B cell (primary cell): ENCODE measurements at regions not wholly inside any gene's neighbourhood (a gene's known extent, or its start where the extent isn't known, plus 50 kb on each side); places are given as distances from the start of the nearest gene placed in this dataset.
"Not testable (repeated sequence)": the region's sequence is repeated elsewhere in the genome, so short reads cannot be mapped to it uniquely, and the experiment has no call there.

Source experiments
- ATAC-seq: fragments of 200-7000 bp; cut with Tn5 transposase; one replicate; pipeline ENCODE4 v1.10.0; 2021; ENCODE audit warnings: low read depth, mild to moderate bottlenecking, moderate number of reproducible peaks, moderate library complexity
- CTCF ChIA-PET: fragments of 350-600 bp; sonication (Branson Sonifier 250); formaldehyde crosslinking; loops from one replicate; lab custom pipeline; 2021; ENCODE audit warnings: antibody characterized with exemption, inconsistent platforms; lab: Charles Lee
- POLR2A ChIA-PET: fragments of 350-600 bp; sonication (Branson Sonifier 250); formaldehyde crosslinking; loops from one replicate; lab custom pipeline; 2021; ENCODE audit warnings: antibody characterized with exemption; lab: Charles Lee
- DNase-seq: peaks from one replicate; pipeline ENCODE4 v3.0.0; 2013
- H2AFZ ChIP-seq: 2 replicates; pipeline ENCODE4 v1.6.1; 2012; ENCODE audit warnings: mild to moderate bottlenecking, low read depth, low read length; ENCODE audit not compliant: insufficient read depth, poor library complexity, severe bottlenecking
- H3K27ac ChIP-seq, 2 donors: 1 replicate in 1 of 2; 2 replicates in 1 of 2; pipeline ENCODE4 v1.5.1; 2012 to 2013; ENCODE audit warnings: low read length in 2 of 2, mild to moderate bottlenecking in 2 of 2, moderate library complexity in 1 of 2
- H3K27me3 ChIP-seq, 4 experiments: fragments of 200-600 bp in 1 of 4; sonication (generic) in 1 of 4; replicated peaks in 1 of 4; 1 replicate in 2 of 4; 2 replicates in 2 of 4; pipeline versions ENCODE4 v1.6.1 to v1.7.0; 2013 to 2016; ENCODE audit warnings: low read length in 3 of 4, mild to moderate bottlenecking in 2 of 4, mixed read lengths in 1 of 4, moderate library complexity in 1 of 4; ENCODE audit not compliant: insufficient read depth in 4 of 4, control insufficient read depth in 3 of 4; ENCODE audit errors: control extremely low read depth in 1 of 4
- H3K36me3 ChIP-seq, 2 experiments: replicated peaks in 1 of 2; 1 replicate in 1 of 2; 2 replicates in 1 of 2; pipeline versions ENCODE4 v1.6.1 to v1.7.1; 2013; ENCODE audit warnings: low read length in 1 of 2; ENCODE audit not compliant: insufficient read depth in 2 of 2, control insufficient read depth in 1 of 2; ENCODE audit errors: control extremely low read depth in 1 of 2, extremely low read depth in 1 of 2
- H3K4me1 ChIP-seq, 2 donors: fragments of 200-600 bp in 1 of 2; sonication (generic) in 1 of 2; 1 replicate in 1 of 2; 2 replicates in 1 of 2; pipeline versions ENCODE4 v1.5.1 to v1.6.1; 2013 to 2017; ENCODE audit warnings: low read length in 2 of 2; ENCODE audit not compliant: control insufficient read depth in 2 of 2, insufficient read depth in 2 of 2
- H3K4me2 ChIP-seq: replicated peaks from 2 replicates; pipeline ENCODE3; 2012; ENCODE audit warnings: mild to moderate bottlenecking, low read depth, low read length; ENCODE audit not compliant: poor library complexity, severe bottlenecking
- H3K4me3 ChIP-seq, 5 experiments: fragments of 200-600 bp in 1 of 5; sonication (generic) in 1 of 5; 1 replicate in 3 of 5; 2 replicates in 2 of 5; pipeline versions ENCODE4 v1.5.1 to v1.7.0; 2011 to 2016; ENCODE audit warnings: low read length in 4 of 5, mild to moderate bottlenecking in 4 of 5, low read depth in 2 of 5, control low read depth in 1 of 5, moderate library complexity in 1 of 5; ENCODE audit not compliant: insufficient read depth in 1 of 5; ENCODE audit errors: control extremely low read depth in 1 of 5, extremely low read depth in 1 of 5
- H3K79me2 ChIP-seq: fragments of 200-600 bp; sonication (generic); one replicate; pipeline ENCODE4 v1.6.0; 2016; ENCODE audit warnings: low read length; ENCODE audit not compliant: control insufficient read depth, insufficient read depth
- H3K9ac ChIP-seq: fragments of 200-600 bp; sonication (generic); 2 replicates; pipeline ENCODE4 v1.6.1; 2017; ENCODE audit warnings: mild to moderate bottlenecking, low read length, moderate library complexity
- H3K9me3 ChIP-seq, 3 donors: one replicate each; pipeline versions ENCODE4 v1.6.1 to v1.7.1; 2013; ENCODE audit warnings: low read length in 2 of 3; ENCODE audit not compliant: control insufficient read depth in 2 of 3, insufficient read depth in 1 of 3; ENCODE audit errors: control extremely low read depth in 1 of 3
- H4K20me1 ChIP-seq: 2 replicates; pipeline ENCODE4 v1.6.0; 2012; ENCODE audit warnings: mild to moderate bottlenecking, low read length; ENCODE audit not compliant: insufficient read depth, control insufficient read depth, poor library complexity, severe bottlenecking
- H3K27ac Mint-ChIP-seq: one replicate; pipeline ENCODE4 v1.8.0; 2021; ENCODE audit warnings: mixed read lengths
- H3K27me3 Mint-ChIP-seq: one replicate; pipeline ENCODE4 v1.8.0; 2021; ENCODE audit warnings: mixed read lengths
- H3K4me1 Mint-ChIP-seq: one replicate; pipeline ENCODE4 v1.8.0; 2021; ENCODE audit warnings: mixed read lengths
- H3K4me3 Mint-ChIP-seq: one replicate; pipeline ENCODE4 v1.8.0; 2021; ENCODE audit warnings: mixed read lengths
- H3K9me3 Mint-ChIP-seq: one replicate; pipeline ENCODE4 v1.8.0; 2022; ENCODE audit warnings: mixed read lengths; ENCODE audit not compliant: insufficient read depth
- EZH2 ChIP-seq: IDR thresholded peaks from 2 replicates; pipeline ENCODE4 v1.6.1; 2012; ENCODE audit warnings: borderline replicate concordance, low read depth, mild to moderate bottlenecking, moderate library complexity, low read length; ENCODE audit not compliant: insufficient read depth, poor library complexity, severe bottlenecking
- WGBS: methylation state at CpG from one replicate; pipeline ENCODE4 v1.1.5; 2013; ENCODE audit warnings: missing lambda C conversion rate; ENCODE audit not compliant: insufficient coverage; 5-methylcytosine and 5-hydroxymethylcytosine counted together
- intact Hi-C: fragments of 100-400 bp; cut with micrococcal nuclease; formaldehyde crosslinking; loops from one replicate; pipeline ENCODE4 v1.10.0; 2022
- TF ChIP-seq, protein P1 (sequence below): fragments of 200-600 bp; IDR thresholded peaks from one replicate; pipeline ENCODE4 v1.8.0; 2022; ENCODE audit warnings: antibody characterized with exemption, mild to moderate bottlenecking

DNA sequence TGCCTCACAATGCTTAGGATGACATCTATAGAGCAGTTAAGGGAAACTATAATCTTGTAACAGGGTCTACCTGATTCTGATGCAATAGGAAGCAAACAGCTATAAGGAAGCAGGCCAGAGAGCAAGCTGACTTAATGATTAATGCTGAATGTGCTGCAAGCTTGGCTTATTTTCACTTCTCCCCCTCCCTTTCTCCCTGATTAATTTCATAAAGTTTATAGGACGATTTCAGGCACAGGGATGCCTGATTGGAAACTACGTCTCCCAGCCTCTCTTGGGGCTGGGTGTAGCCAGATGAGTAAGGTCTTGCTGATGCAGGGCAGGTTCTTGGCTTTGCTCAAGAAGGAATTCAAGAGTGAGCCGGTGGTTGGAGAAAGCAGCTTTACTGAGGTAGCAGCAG lies 82.8 kb upstream of the MRI1 start:
- H3K9ac ChIP-seq = no peak overlapping the region
- no peak for TF ChIP-seq EZH2
- TF ChIP-seq, protein P1, sequence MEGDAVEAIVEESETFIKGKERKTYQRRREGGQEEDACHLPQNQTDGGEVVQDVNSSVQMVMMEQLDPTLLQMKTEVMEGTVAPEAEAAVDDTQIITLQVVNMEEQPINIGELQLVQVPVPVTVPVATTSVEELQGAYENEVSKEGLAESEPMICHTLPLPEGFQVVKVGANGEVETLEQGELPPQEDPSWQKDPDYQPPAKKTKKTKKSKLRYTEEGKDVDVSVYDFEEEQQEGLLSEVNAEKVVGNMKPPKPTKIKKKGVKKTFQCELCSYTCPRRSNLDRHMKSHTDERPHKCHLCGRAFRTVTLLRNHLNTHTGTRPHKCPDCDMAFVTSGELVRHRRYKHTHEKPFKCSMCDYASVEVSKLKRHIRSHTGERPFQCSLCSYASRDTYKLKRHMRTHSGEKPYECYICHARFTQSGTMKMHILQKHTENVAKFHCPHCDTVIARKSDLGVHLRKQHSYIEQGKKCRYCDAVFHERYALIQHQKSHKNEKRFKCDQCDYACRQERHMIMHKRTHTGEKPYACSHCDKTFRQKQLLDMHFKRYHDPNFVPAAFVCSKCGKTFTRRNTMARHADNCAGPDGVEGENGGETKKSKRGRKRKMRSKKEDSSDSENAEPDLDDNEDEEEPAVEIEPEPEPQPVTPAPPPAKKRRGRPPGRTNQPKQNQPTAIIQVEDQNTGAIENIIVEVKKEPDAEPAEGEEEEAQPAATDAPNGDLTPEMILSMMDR = no peak
- H3K27me3 Mint-ChIP-seq = peaks cover 24% of the 10 kb centered on the region
- H3K4me1 Mint-ChIP-seq = peaks cover 3% of the 10 kb centered on the region
- H3K27ac ChIP-seq = no peak overlapping the region
- no peak for DNase-seq
- peaks cover 0 to 9% (median 0%) of the 10 kb centered on the region in 4 experiments for H3K27me3 ChIP-seq
- H3K79me2 ChIP-seq = no peaks in the 10 kb centered on the region
- H3K36me3 ChIP-seq = no peaks in the 10 kb centered on the region
- H3K4me3 Mint-ChIP-seq = no peak overlapping the region
- intact Hi-C loops = no loop called here
- H3K9me3 Mint-ChIP-seq = peaks cover 6% of the 10 kb centered on the region
- peaks cover 4 to 34% (median 17%) of the 10 kb centered on the region in 3 donors for H3K9me3 ChIP-seq
- H4K20me1 ChIP-seq = no peaks in the 10 kb centered on the region
- H3K27ac Mint-ChIP-seq = no peak overlapping the region
- no peak overlapping the region for H3K4me3 ChIP-seq
- H2AFZ ChIP-seq = no peak overlapping the region
- no peak for ATAC-seq
- WGBS = 86% methylated on average over 1 of the region's 3 CpGs
- ChIA-PET CTCF (no interaction called here), POLR2A (no interaction called here)
- no peak overlapping the region for H3K4me2 ChIP-seq
- peaks cover 0 to 3% of the 10 kb centered on the region in 2 donors for H3K4me1 ChIP-seq

DNA sequence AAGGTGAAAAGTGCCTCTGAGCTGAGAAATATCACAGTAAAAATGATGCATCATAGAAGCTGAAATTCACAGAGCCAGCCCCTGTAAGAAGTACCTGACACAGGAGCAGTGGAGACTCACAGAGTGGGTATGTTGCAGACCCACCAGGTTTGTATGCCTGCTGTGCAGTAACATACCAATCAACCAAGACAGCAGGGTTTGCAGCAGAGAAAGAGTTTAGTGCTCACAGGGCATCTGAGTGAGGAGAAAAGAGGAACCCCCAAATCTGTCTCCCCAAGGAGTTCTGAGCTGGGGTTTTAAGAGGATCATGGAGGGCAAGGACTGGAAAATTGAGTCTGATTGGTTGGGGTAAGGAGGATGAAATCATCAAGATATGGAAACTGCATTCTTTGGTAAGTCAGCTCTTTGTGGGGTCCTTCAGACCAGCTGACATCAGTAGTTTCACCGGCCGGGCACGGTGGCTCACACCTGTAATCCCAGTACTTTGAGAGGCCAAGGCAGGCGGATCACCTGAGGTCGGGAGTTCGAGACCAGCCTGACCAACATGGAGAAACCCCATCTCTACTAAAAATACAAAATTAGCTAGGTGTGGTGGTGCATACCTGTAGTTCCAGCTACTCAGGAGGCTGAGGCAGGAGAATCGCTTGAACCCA lies 83.5 kb upstream of the MRI1 start:
- CTCF ChIA-PET, DNase-seq, H3K79me2 ChIP-seq, H3K4me3 ChIP-seq, H3K9me3 Mint-ChIP-seq, H3K4me1 Mint-ChIP-seq, H3K4me1 ChIP-seq, H3K4me3 Mint-ChIP-seq, ATAC-seq, H4K20me1 ChIP-seq, H3K4me2 ChIP-seq, POLR2A ChIA-PET, H3K27ac Mint-ChIP-seq, H3K27me3 ChIP-seq, H3K36me3 ChIP-seq, intact Hi-C loops, H3K9ac ChIP-seq, H3K27ac ChIP-seq, H2AFZ ChIP-seq: not testable (repeated sequence)
- H3K9me3 ChIP-seq = peaks cover 4 to 34% (median 17%) of the 10 kb centered on the region in 3 donors
- H3K27me3 Mint-ChIP-seq = peaks cover 22% of the 10 kb centered on the region
- 100% methylated on average over 1 of the region's 7 CpGs for WGBS

DNA sequence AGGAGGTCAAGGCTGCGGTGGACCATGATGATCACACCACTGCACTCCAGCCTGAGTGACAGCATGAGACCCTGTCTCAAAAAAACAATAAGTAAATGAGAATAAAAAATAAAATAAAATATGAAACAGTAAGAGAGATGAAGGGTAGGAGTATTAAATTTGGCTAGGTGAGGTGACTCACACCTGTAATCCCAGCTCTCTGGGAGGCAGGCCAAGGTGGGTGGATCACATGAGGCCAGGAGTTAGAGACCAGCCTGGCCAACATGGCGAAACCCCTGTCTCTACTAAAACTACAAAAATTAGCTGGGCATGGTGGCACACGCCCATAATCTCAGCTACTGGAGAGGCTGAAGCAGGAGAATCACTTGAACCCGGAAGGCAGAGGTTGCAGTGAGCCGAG lies 87.4 kb upstream of the MRI1 start:
- CTCF ChIA-PET, H3K4me1 Mint-ChIP-seq, H3K27me3 ChIP-seq, H3K27ac ChIP-seq, H3K9ac ChIP-seq, H3K4me3 Mint-ChIP-seq, H3K79me2 ChIP-seq, H3K4me2 ChIP-seq, H3K4me3 ChIP-seq, ATAC-seq, intact Hi-C loops, H4K20me1 ChIP-seq, H3K27ac Mint-ChIP-seq, H3K4me1 ChIP-seq, POLR2A ChIA-PET, DNase-seq, H3K36me3 ChIP-seq, H2AFZ ChIP-seq: not testable (repeated sequence)
- H3K27me3 Mint-ChIP-seq = peaks cover 16% of the 10 kb centered on the region
- peaks cover 14% of the 10 kb centered on the region for H3K9me3 Mint-ChIP-seq
- H3K9me3 ChIP-seq = peaks cover 5 to 45% (median 27%) of the 10 kb centered on the region in 3 donors
- 79% methylated on average over 2 of the region's 5 CpGs for WGBS
